Right cardiac atrium (tissue), 5 donors: ENCODE measurements at regions not wholly inside any gene's neighbourhood (a gene's known extent, or its start where the extent isn't known, plus 50 kb on each side); places are given as distances from the start of the nearest gene placed in this dataset.

ENCODE experiments used
- ATAC-seq, 2 donors: fragments of 200-7000 bp; cut with Tn5 transposase; one replicate each; pipeline versions ENCODE4 v1.8.0 to v1.9.1; 2020; ENCODE audit warnings: moderate library complexity in 2 of 2, mild to moderate bottlenecking in 1 of 2
- DNase-seq, 3 donors: peaks; one replicate each; pipeline ENCODE4 v3.0.0-alpha.2; 2020
- H3K27ac ChIP-seq: one replicate; pipeline ENCODE4 v1.5.1; 2013; ENCODE audit warnings: mild to moderate bottlenecking, low read length, control low read depth, moderate library complexity
- H3K27me3 ChIP-seq: one replicate; pipeline ENCODE4 v1.6.1; 2013; ENCODE audit not compliant: control insufficient read depth, insufficient read depth
- H3K4me1 ChIP-seq: one replicate; pipeline ENCODE4 v1.6.1; 2013; ENCODE audit warnings: low read length; ENCODE audit not compliant: control insufficient read depth, insufficient read depth
- H3K4me3 ChIP-seq: one replicate; pipeline ENCODE4 v1.5.1; 2013; ENCODE audit warnings: low read length, control low read depth
- H3K9me3 ChIP-seq: one replicate; pipeline ENCODE4 v1.6.1; 2013; ENCODE audit warnings: low read length; ENCODE audit not compliant: control insufficient read depth
- WGBS: extraction: QIAGEN DNeasy Blood & Tissue Kit; methylation state at CpG from one replicate; pipeline ENCODE4 v1.1.7; 2013; 5-methylcytosine and 5-hydroxymethylcytosine counted together
- intact Hi-C, 4 donors: fragments of 100-400 bp; cut with DNase I; formaldehyde crosslinking; loops; one replicate each; pipeline versions ENCODE4 v1.11.0 to v1.14.0; 2022 to 2023
- donor health status: healthy with polysubstance abuse.
- donor health status: DM: no; HTN: yes; CAD: no.
- donor health status: DM: no; HTN: no; CAD: no.
- donor health status: DM: no; HTN: yes; CAD: no; lungs with severe emphysema.
- donor health status: DM: yes; HTN: yes; CAD: no.

- DNase-seq = no peak
- Histone ChIP-seq H3K9me3 (no peaks in the 10 kb centered on the region), H3K4me1 (no peaks in the 10 kb centered on the region), H3K27me3 (no peaks in the 10 kb centered on the region), H3K4me3 (no peak overlapping the region), H3K27ac (no peak overlapping the region)
- ATAC-seq = no peak
- intact Hi-C loops = no loop called here
Measured at GRCh38 chr2:153228904-153229303, 249.7 kb downstream of the RPRM start.

DNA sequence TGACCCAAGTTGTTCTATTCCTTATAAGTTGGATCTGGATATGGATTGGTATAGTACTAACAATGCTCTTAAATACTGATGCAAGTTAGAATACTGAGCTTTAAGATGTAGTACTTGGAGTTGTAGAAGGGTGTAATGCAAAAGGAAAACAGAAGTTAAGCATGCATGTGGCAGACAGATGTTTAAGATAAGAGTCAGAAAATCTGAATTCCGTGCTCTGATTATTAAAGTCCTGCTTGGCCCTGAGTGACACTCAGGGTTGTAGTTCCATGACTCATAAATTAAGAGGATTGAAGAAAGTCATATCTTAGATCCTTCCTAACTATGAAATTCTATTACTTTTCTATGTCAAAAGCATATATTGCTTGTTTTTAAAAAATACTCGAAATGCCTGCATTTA lies 250.6 kb downstream of the RPRM start:
- intact Hi-C loops = no loop called here
- Histone ChIP-seq H3K4me3 (no peak overlapping the region), H3K9me3 (no peaks in the 10 kb centered on the region), H3K27ac (no peak overlapping the region), H3K27me3 (no peaks in the 10 kb centered on the region), H3K4me1 (no peaks in the 10 kb centered on the region)
- WGBS = 57% methylated on average over 2 of the region's 2 CpGs
- ATAC-seq (no peak), DNase-seq (no peak)

GRCh38 chr2:153222231-153223165 lies 256.1 kb downstream of the RPRM start:
- Histone ChIP-seq H3K4me3 (no peak overlapping the region), H3K4me1 (no peaks in the 10 kb centered on the region), H3K27me3 (no peaks in the 10 kb centered on the region), H3K27ac (no peak overlapping the region), H3K9me3 (no peaks in the 10 kb centered on the region)
- intact Hi-C loops = no loop called here
- no peak for ATAC-seq
- DNase-seq = peak in 1 of 3 donors; percentile 37
- 93% methylated on average over 27 of the region's 27 CpGs for WGBS

DNA sequence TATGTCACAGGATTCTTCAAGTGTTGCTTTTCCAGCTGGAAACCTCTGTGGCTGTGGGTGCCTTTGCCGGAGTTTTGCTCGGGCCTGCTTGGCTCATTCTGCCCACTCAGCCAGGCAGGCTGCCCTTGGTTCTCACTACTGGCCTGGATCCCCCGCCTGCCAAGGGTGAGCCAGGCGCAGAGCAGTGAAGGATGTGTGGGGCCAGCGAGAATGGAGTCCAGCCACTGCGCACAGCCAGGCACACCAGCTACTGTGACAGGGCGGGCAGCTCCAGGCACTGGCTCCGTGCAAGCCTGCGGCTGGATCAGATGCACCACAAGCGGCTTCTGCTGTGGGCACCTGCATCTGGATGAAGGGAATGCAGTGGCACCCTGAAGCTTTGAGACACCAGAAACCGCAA lies 257.1 kb downstream of the RPRM start:
- 91% methylated on average over 11 of the region's 11 CpGs for WGBS
- Histone ChIP-seq H3K9me3 (no peaks in the 10 kb centered on the region), H3K4me1 (no peaks in the 10 kb centered on the region), H3K27me3 (no peaks in the 10 kb centered on the region), H3K27ac (no peak overlapping the region), H3K4me3 (no peak overlapping the region)
- intact Hi-C loops = no loop called here
- ATAC-seq (no peak), DNase-seq (no peak)

- no peaks in the 10 kb centered on the region for H3K9me3 ChIP-seq
- WGBS = 82% methylated on average over 9 of the region's 9 CpGs
- ATAC-seq (no peak), DNase-seq (no peak)
- no peaks in the 10 kb centered on the region for H3K27me3 ChIP-seq
- H3K27ac ChIP-seq = no peak overlapping the region
- no peaks in the 10 kb centered on the region for H3K4me1 ChIP-seq
- intact Hi-C loops = no loop called here
- no peak overlapping the region for H3K4me3 ChIP-seq
Measured at GRCh38 chr2:153221087-153221486, 257.5 kb downstream of the RPRM start.

DNA sequence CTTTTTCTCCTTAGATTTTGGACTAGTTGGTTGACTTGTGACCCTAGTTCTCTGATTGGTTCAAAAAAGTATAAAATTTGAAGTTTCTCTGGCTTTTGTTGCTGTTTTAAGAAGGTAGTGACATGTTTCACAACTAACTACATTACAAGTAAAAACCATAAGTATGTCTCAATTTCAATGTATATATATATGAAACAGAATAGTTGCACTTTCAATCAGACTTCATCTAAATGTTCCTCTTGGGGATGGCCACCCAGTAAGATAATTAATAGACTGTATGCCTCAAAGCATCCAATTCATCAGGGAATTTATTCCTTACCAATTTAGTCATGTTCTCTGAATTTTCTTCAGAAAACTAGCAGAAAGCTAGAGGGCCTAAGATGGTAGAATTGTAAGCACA lies 259.7 kb downstream of the RPRM start:
- no peaks in the 10 kb centered on the region for H3K9me3 ChIP-seq
- H3K27me3 ChIP-seq = no peaks in the 10 kb centered on the region
- DNase-seq = no peak
- no peak for ATAC-seq
- no peak overlapping the region for H3K27ac ChIP-seq
- intact Hi-C loops = no loop called here
- no peak overlapping the region for H3K4me3 ChIP-seq
- no peaks in the 10 kb centered on the region for H3K4me1 ChIP-seq

GRCh38 chr2:153214337-153214736 lies 264.2 kb downstream of the RPRM start:
- intact Hi-C loops = no loop called here
- 69% methylated on average over 1 of the region's 1 CpG for WGBS
- no peaks in the 10 kb centered on the region for H3K27me3 ChIP-seq

GRCh38 chr2:153213022-153213421 lies 265.5 kb downstream of the RPRM start:
- intact Hi-C loops = no loop called here
- no peak for ATAC-seq
- H3K27ac ChIP-seq = no peak overlapping the region
- H3K4me1 ChIP-seq = no peaks in the 10 kb centered on the region
- H3K9me3 ChIP-seq = no peaks in the 10 kb centered on the region
- H3K27me3 ChIP-seq = no peaks in the 10 kb centered on the region
- no peak overlapping the region for H3K4me3 ChIP-seq
- DNase-seq = no peak
- WGBS = 86% methylated on average over 1 of the region's 1 CpG

More at GRCh38 chr2:153214337-153214736, 264.2 kb downstream of the RPRM start:
- Histone ChIP-seq H3K4me3 (no peak overlapping the region), H3K4me1 (no peaks in the 10 kb centered on the region), H3K27ac (no peak overlapping the region), H3K9me3 (no peaks in the 10 kb centered on the region)
- ATAC-seq (no peak), DNase-seq (no peak)

DNA sequence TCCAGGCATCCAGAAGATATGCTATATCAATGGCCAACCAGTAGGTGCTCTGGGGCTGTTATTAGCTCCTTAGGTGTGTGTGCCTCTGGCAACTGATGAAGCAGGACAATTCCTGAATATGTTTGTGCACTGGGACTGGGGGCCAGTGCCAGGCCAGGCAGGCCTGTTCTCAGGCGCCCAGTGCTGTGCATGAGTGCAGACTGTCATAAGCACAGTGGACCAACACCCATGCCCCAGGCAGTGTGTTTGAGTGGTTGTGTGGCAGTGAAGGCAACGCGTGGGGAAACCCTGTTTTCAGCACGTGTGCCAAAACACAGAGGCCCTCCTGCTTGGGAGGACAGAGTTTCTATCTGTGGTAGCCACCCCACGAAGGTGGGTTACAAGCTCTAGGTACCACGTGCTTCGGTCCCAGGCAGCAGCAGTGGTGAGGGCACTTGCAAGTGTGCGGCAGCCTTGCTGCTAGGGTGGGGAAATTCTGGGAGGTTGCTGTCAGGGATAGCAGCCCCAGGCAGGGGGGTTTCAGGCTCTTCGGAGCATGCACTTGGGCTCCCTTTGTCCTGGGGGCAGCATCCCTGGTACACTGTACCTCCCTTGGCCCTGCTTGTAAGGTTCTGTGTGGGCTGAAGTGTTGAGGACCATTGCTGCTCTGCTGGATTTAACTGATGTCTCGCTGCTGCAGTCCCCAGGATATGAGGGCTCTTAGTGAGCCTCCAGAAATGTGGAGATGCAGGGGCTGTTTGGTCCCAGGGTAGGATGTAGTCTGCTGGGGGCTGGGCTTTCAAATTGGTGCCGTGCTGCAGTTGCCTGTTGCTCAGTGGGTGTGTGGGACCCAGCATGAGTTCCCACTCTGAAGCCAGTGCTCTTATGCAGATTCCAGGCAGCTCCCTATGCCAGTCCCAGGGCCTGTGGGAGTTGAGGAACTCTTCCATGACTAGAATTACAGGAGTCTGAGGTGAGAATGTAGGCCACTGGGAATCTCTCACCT lies 280.9 kb downstream of the RPRM start:
- ATAC-seq = peak in 1 of 2 donors; percentile 14
- no peak overlapping the region for H3K4me3 ChIP-seq
- no peaks in the 10 kb centered on the region for H3K27me3 ChIP-seq
- no peak overlapping the region for H3K27ac ChIP-seq
- intact Hi-C loops = no loop called here
- H3K4me1 ChIP-seq = no peaks in the 10 kb centered on the region
- no peaks in the 10 kb centered on the region for H3K9me3 ChIP-seq
- DNase-seq = peak in 1 of 3 donors; percentile 10
- whole genome bisulfite sequencing = 76% methylated on average over 11 of the region's 11 CpGs

GRCh38 chr2:153196378-153197058 lies 282.0 kb downstream of the RPRM start:
- no peak for DNase-seq
- H3K27ac ChIP-seq = no peak overlapping the region
- H3K9me3 ChIP-seq = no peaks in the 10 kb centered on the region
- intact Hi-C loops = no loop called here
- ATAC-seq = peak; percentile 21 to 29
- H3K27me3 ChIP-seq = no peaks in the 10 kb centered on the region
- WGBS = 76% methylated on average over 8 of the region's 8 CpGs
- H3K4me1 ChIP-seq = no peaks in the 10 kb centered on the region
- no peak overlapping the region for H3K4me3 ChIP-seq
